Fibroblast of peridontal ligament (primary cell): ENCODE measurements at regions not wholly inside any gene's neighbourhood (a gene's known extent, or its start where the extent isn't known, plus 50 kb on each side); places are given as distances from the start of the nearest gene placed in this dataset.
A peak's percentile ranks its signal among the peaks of the same experiment; 100 is the strongest.
"Not testable (repeated sequence)": the region's sequence is repeated elsewhere in the genome, so short reads cannot be mapped to it uniquely, and the experiment has no call there.

Experiments used
- DNase-seq: peaks from one replicate; pipeline ENCODE4 v3.0.0-alpha.2; 2010; ENCODE audit errors: extremely low read depth

- no peak for DNase-seq
Measured at GRCh38 chr3:106341586-106342162, 472.9 kb upstream of the CBLB start.

- no peak for DNase-seq
Measured at GRCh38 chr3:106342386-106342785, 473.6 kb upstream of the CBLB start.

- no peak for DNase-seq
Measured at GRCh38 chr3:106343811-106344210, 475.0 kb upstream of the CBLB start.

GRCh38 chr3:106345353-106346027 is 476.7 kb upstream of the CBLB start:
- DNase-seq, result peak; percentile 100

- peak; percentile 49 for DNase-seq
Measured at GRCh38 chr3:106347350-106347749, 478.5 kb upstream of the CBLB start.

- DNase-seq, result no peak
Measured at GRCh38 chr3:106348139-106348690, 479.4 kb upstream of the CBLB start.

GRCh38 chr3:106349191-106349881 is 480.5 kb upstream of the CBLB start:
- no peak for DNase-seq

- no peak for DNase-seq
Measured at GRCh38 chr3:106355873-106356272, 487.1 kb upstream of the CBLB start.

- DNase-seq, result no peak
Measured at GRCh38 chr3:106359692-106360091, 490.9 kb upstream of the CBLB start.

GRCh38 chr3:106360901-106361300 is 492.1 kb upstream of the CBLB start:
- DNase-seq, result not testable (repeated sequence)

- no peak for DNase-seq
Measured at GRCh38 chr3:106364477-106364876, 495.7 kb upstream of the CBLB start.

- no peak for DNase-seq
Measured at GRCh38 chr3:106365061-106365691, 496.4 kb upstream of the CBLB start.

- no peak for DNase-seq
Measured at GRCh38 chr3:106366352-106366751, 497.5 kb upstream of the CBLB start.

GRCh38 chr3:106367496-106367895 is 498.7 kb upstream of the CBLB start:
- peak; percentile 42 for DNase-seq

GRCh38 chr3:106371221-106371970 is 502.6 kb upstream of the CBLB start:
- DNase-seq, result no peak

GRCh38 chr3:106371971-106372805 is 503.4 kb upstream of the CBLB start:
- DNase-seq, result no peak

- DNase-seq, result peak; percentile 15
Measured at GRCh38 chr3:106372806-106373190, 504.0 kb upstream of the CBLB start.

GRCh38 chr3:106376016-106376570 is 507.3 kb upstream of the CBLB start:
- DNase-seq, result peak; percentile 12

GRCh38 chr3:106379251-106379750 is 510.5 kb upstream of the CBLB start:
- DNase-seq, result no peak

GRCh38 chr3:106380232-106380631 is 511.4 kb upstream of the CBLB start:
- DNase-seq, result peak; percentile 42
